CD14-positive monocyte (primary cell): ENCODE measurements at regions not wholly inside any gene's neighbourhood (a gene's known extent, or its start where the extent isn't known, plus 50 kb on each side); places are given as distances from the start of the nearest gene placed in this dataset.
"Not testable (repeated sequence)": the region's sequence is repeated elsewhere in the genome, so short reads cannot be mapped to it uniquely, and the experiment has no call there.

Source experiments
- DNase-seq, 3 donors: peaks; one replicate each; pipeline ENCODE4 v3.0.0-alpha.2; 2011 to 2022
- H2AFZ ChIP-seq: 2 replicates; pipeline ENCODE4 v1.6.0; 2012; ENCODE audit warnings: mild to moderate bottlenecking, low read depth, low read length, inconsistent platforms; ENCODE audit not compliant: insufficient read depth, poor library complexity, severe bottlenecking
- H3K27ac ChIP-seq, 2 donors: 1 replicate in 1 of 2; 2 replicates in 1 of 2; pipeline ENCODE4 v1.5.1; 2012 to 2013; ENCODE audit warnings: low read length in 2 of 2, control low read depth in 1 of 2, inconsistent platforms in 1 of 2, low read depth in 1 of 2, mild to moderate bottlenecking in 1 of 2
- H3K27me3 ChIP-seq, 2 donors: one replicate each; pipeline versions ENCODE4 v1.6.0 to v1.6.1; 2011 to 2013; ENCODE audit warnings: low read length in 2 of 2; ENCODE audit not compliant: control insufficient read depth in 2 of 2, insufficient read depth in 2 of 2
- H3K36me3 ChIP-seq, 2 donors: replicated peaks in 1 of 2; 1 replicate in 1 of 2; 2 replicates in 1 of 2; pipeline versions ENCODE4 v1.5.1 to v1.6.1; 2012 to 2013; ENCODE audit warnings: low read length in 2 of 2, control low read depth in 1 of 2, inconsistent platforms in 1 of 2, mild to moderate bottlenecking in 1 of 2; ENCODE audit not compliant: insufficient read depth in 2 of 2, control insufficient read depth in 1 of 2
- H3K4me1 ChIP-seq, 2 donors: 1 replicate in 1 of 2; 2 replicates in 1 of 2; pipeline versions ENCODE4 v1.5.1 to v1.6.1; 2012 to 2013; ENCODE audit warnings: low read length in 2 of 2, control low read depth in 1 of 2, inconsistent platforms in 1 of 2, mild to moderate bottlenecking in 1 of 2, moderate library complexity in 1 of 2; ENCODE audit not compliant: insufficient read depth in 2 of 2, control insufficient read depth in 1 of 2
- H3K4me2 ChIP-seq: replicated peaks from 2 replicates; pipeline ENCODE3; 2012; ENCODE audit warnings: low read length, moderate library complexity, mild to moderate bottlenecking; ENCODE audit not compliant: poor library complexity, severe bottlenecking; ENCODE audit errors: extremely low read depth
- H3K4me3 ChIP-seq, 3 experiments: fragments of 200-600 bp in 1 of 3; sonication (generic) in 1 of 3; replicated peaks in 1 of 3; 1 replicate in 2 of 3; 2 replicates in 1 of 3; pipeline ENCODE4 v1.5.1; 2011 to 2013; ENCODE audit warnings: low read length in 3 of 3, mild to moderate bottlenecking in 3 of 3, control low read depth in 2 of 3, low read depth in 2 of 3, inconsistent platforms in 1 of 3, moderate library complexity in 1 of 3
- H3K79me2 ChIP-seq: 2 replicates; pipeline ENCODE4 v1.6.0; 2012; ENCODE audit warnings: mild to moderate bottlenecking, control low read depth, inconsistent platforms, low read length, moderate library complexity; ENCODE audit not compliant: insufficient read depth
- H3K9ac ChIP-seq: 2 replicates; pipeline ENCODE4 v1.6.0; 2017; ENCODE audit warnings: low read length, mild to moderate bottlenecking; ENCODE audit not compliant: insufficient read depth, poor library complexity, severe bottlenecking
- H3K9me3 ChIP-seq, 2 donors: replicated peaks in 1 of 2; 1 replicate in 1 of 2; 2 replicates in 1 of 2; pipeline versions ENCODE4 v1.5.1 to v1.6.1; 2012 to 2013; ENCODE audit warnings: low read length in 2 of 2, control low read depth in 1 of 2; ENCODE audit not compliant: control insufficient read depth in 1 of 2, insufficient read depth in 1 of 2
- H4K20me1 ChIP-seq: 2 replicates; pipeline ENCODE4 v1.6.0; 2012; ENCODE audit warnings: mild to moderate bottlenecking, low read length, control low read depth, moderate library complexity; ENCODE audit not compliant: insufficient read depth
- H3K27ac Mint-ChIP-seq, 7 donors: one replicate each; pipeline ENCODE4 v1.8.0; 2020; ENCODE audit warnings: mild to moderate bottlenecking in 7 of 7, mixed read lengths in 7 of 7, moderate library complexity in 6 of 7, inconsistent platforms in 2 of 7
- H3K27me3 Mint-ChIP-seq, 3 donors: one replicate each; pipeline ENCODE4 v1.8.0; 2021 to 2022; ENCODE audit warnings: low read depth in 3 of 3, mild to moderate bottlenecking in 3 of 3, mixed read lengths in 3 of 3, moderate library complexity in 3 of 3, inconsistent platforms in 1 of 3
- H3K36me3 Mint-ChIP-seq, 2 donors: one replicate each; pipeline ENCODE4 v1.8.0; 2020; ENCODE audit warnings: mixed read lengths in 2 of 2, inconsistent platforms in 1 of 2, mild to moderate bottlenecking in 1 of 2
- H3K4me1 Mint-ChIP-seq: one replicate; pipeline ENCODE4 v1.8.0; 2020; ENCODE audit warnings: mild to moderate bottlenecking, mixed read lengths
- H3K4me3 Mint-ChIP-seq, 2 donors: one replicate each; pipeline ENCODE4 v1.8.0; 2020; ENCODE audit warnings: mild to moderate bottlenecking in 2 of 2, mixed read lengths in 2 of 2, moderate library complexity in 1 of 2
- H3K9me3 Mint-ChIP-seq, 7 donors: one replicate each; pipeline ENCODE4 v1.8.0; 2020 to 2022; ENCODE audit warnings: mixed read lengths in 7 of 7, mild to moderate bottlenecking in 6 of 7, moderate library complexity in 6 of 7, inconsistent platforms in 2 of 7
- CTCF ChIP-seq: fragments of 200-600 bp; IDR thresholded peaks from one replicate; pipeline ENCODE4 v1.8.0; 2022; ENCODE audit warnings: antibody characterized with exemption, mild to moderate bottlenecking
- WGBS: methylation state at CpG from one replicate; pipeline ENCODE4 v1.1.5; 2013; ENCODE audit warnings: missing lambda C conversion rate; ENCODE audit not compliant: insufficient coverage; 5-methylcytosine and 5-hydroxymethylcytosine counted together
- intact Hi-C, 2 donors: fragments of 100-400 bp; cut with micrococcal nuclease; formaldehyde crosslinking; loops; one replicate each; pipeline versions ENCODE4 v1.15.0 to v1.15.1; 2023

- Histone ChIP-seq H3K4me3 (no peak overlapping the region), H3K36me3 (no peaks in the 10 kb centered on the region), H4K20me1 (no peaks in the 10 kb centered on the region), H3K27ac (no peak overlapping the region), H3K4me1 (no peaks in the 10 kb centered on the region), H3K79me2 (no peaks in the 10 kb centered on the region), H3K9me3 (peaks cover 0 to 9% of the 10 kb centered on the region in 2 donors), H3K9ac (no peak overlapping the region), H3K27me3 (no peaks in the 10 kb centered on the region), H3K4me2 (no peak overlapping the region), H2AFZ (no peak overlapping the region)
- no peak for TF ChIP-seq CTCF
- Mint-ChIP-seq H3K4me1 (no peaks in the 10 kb centered on the region), H3K36me3 (no peaks in the 10 kb centered on the region), H3K27ac (no peak overlapping the region), H3K9me3 (peaks cover 5 to 21% (median 9%) of the 10 kb centered on the region in 7 donors), H3K27me3 (peaks cover 0 to 5% (median 0%) of the 10 kb centered on the region in 3 donors), H3K4me3 (no peak overlapping the region)
- intact Hi-C loops, result no loop called here
- WGBS, result 98% methylated on average over 6 of the region's 9 CpGs
- DNase-seq, result no peak
These were observed 257.7 kb downstream of the ADGRD1 start for GRCh38 chr12:131211340-131211938.

- H3K27ac ChIP-seq, result no peak overlapping the region
- intact Hi-C loops, result no loop called here
- H3K79me2 ChIP-seq, result no peaks in the 10 kb centered on the region
- Mint-ChIP-seq H3K36me3 (no peaks in the 10 kb centered on the region), H3K9me3 (peaks cover 5 to 21% (median 9%) of the 10 kb centered on the region in 7 donors), H3K27ac (no peak overlapping the region), H3K27me3 (peaks cover 13 to 28% (median 15%) of the 10 kb centered on the region in 3 donors), H3K4me1 (peaks cover 8% of the 10 kb centered on the region), H3K4me3 (no peak overlapping the region)
- H4K20me1 ChIP-seq, result no peaks in the 10 kb centered on the region
- no peak for TF ChIP-seq CTCF
- H3K27me3 ChIP-seq, result peaks cover 0 to 10% of the 10 kb centered on the region in 2 donors
- no peak overlapping the region for H3K4me3 ChIP-seq
- H3K9me3 ChIP-seq, result peaks cover 0 to 9% of the 10 kb centered on the region in 2 donors
- H3K4me1 ChIP-seq, result peaks cover 0 to 6% of the 10 kb centered on the region in 2 donors
- no peaks in the 10 kb centered on the region for H3K36me3 ChIP-seq
- WGBS, result 83% methylated on average over 10 of the region's 14 CpGs
- H3K4me2 ChIP-seq, result no peak overlapping the region
- no peak overlapping the region for H3K9ac ChIP-seq
- no peak overlapping the region for H2AFZ ChIP-seq
- DNase-seq, result no peak
These were observed 260.3 kb downstream of the ADGRD1 start for GRCh38 chr12:131213896-131214442.

- H3K9ac ChIP-seq, H3K27ac ChIP-seq, H3K27ac Mint-ChIP-seq, H3K36me3 Mint-ChIP-seq, H3K9me3 ChIP-seq, H3K79me2 ChIP-seq, H3K4me2 ChIP-seq, DNase-seq, H3K4me3 Mint-ChIP-seq, intact Hi-C loops, H3K4me1 Mint-ChIP-seq, H3K4me1 ChIP-seq, H3K36me3 ChIP-seq, H3K4me3 ChIP-seq, H3K27me3 ChIP-seq, H4K20me1 ChIP-seq, H2AFZ ChIP-seq: not testable (repeated sequence)
- WGBS, result 100% methylated on average over 1 of the region's 12 CpGs
- peaks cover 5 to 21% (median 9%) of the 10 kb centered on the region in 7 donors for H3K9me3 Mint-ChIP-seq
- peaks cover 15 to 30% (median 18%) of the 10 kb centered on the region in 3 donors for H3K27me3 Mint-ChIP-seq
These were observed 261.2 kb downstream of the ADGRD1 start for GRCh38 chr12:131214936-131215335.
